HCT116 (cell line): ENCODE measurements at regions not wholly inside any gene's neighbourhood (a gene's known extent, or its start where the extent isn't known, plus 50 kb on each side); places are given as distances from the start of the nearest gene placed in this dataset.

Experiments used
- ATAC-seq: fragments of 200-7000 bp; cut with Tn5 transposase; 2 replicates; pipeline ENCODE4 v1.9.1; 2020; ENCODE audit warnings: mild to moderate bottlenecking, moderate library complexity
- BruUV-seq: library from RNA; stranded (reverse); fragments of 400-500 nt; replicated peaks from 2 replicates; lab custom pipeline; 2021; lab: Mats Ljungman, UMichigan
- CTCF ChIA-PET: fragments of 300-600 bp; sonication (Branson Sonifier 250); formaldehyde crosslinking; loops from one replicate; lab custom pipeline; 2021; ENCODE audit warnings: antibody characterized with exemption; lab: Charles Lee
- POLR2A ChIA-PET: fragments of 300-600, 350-600 bp; sonication (Branson Sonifier 250); formaldehyde crosslinking; loops from one replicate; lab custom pipeline; 2021; ENCODE audit warnings: antibody characterized with exemption; lab: Charles Lee
- RAD21 ChIA-PET, 2 experiments: fragments of 300-600 bp; sonication (Branson Sonifier 250); formaldehyde crosslinking; loops; one replicate each; lab custom pipeline; 2023; ENCODE audit warnings: low total read pairs in 2 of 2; ENCODE audit not compliant: uncharacterized antibody in 2 of 2, unreplicated experiment in 2 of 2, low non-redundant PET in 1 of 2; lab: Charles Lee
- DNase-seq: peaks from one replicate; pipeline ENCODE4 v3.0.0-alpha.2; 2010; ENCODE audit warnings: low read depth, low spot score
- H2AFZ ChIP-seq: fragments of 200-600 bp; shearing (Covaris generic), sonication (generic); 2 replicates; pipeline ENCODE4 v1.6.1; 2017; ENCODE audit warnings: low read depth, mixed run types, mixed read lengths, antibody characterized with exemption, low read length; ENCODE audit not compliant: poor library complexity, severe bottlenecking
- H3K27ac ChIP-seq: 2 replicates; pipeline ENCODE4 v1.5.1; 2012; ENCODE audit warnings: low read depth, low read length
- H3K27me3 ChIP-seq: fragments of 200-600 bp; sonication (generic); 2 replicates; pipeline ENCODE4 v1.6.1; 2016; ENCODE audit warnings: mixed run types, low read length, mixed read lengths; ENCODE audit not compliant: insufficient read depth
- H3K36me3 ChIP-seq, 2 experiments: fragments of 200-500 bp in 1 of 2; fragments of 200-600 bp in 1 of 2; sonication (Bioruptor generic) in 1 of 2; sonication (generic) in 1 of 2; 2 replicates each; pipeline versions ENCODE4 v1.5.1 to v1.6.1; 2014 to 2016; ENCODE audit warnings: low read length in 2 of 2, inconsistent platforms in 1 of 2, mixed read lengths in 1 of 2, mixed run types in 1 of 2; ENCODE audit not compliant: insufficient read depth in 2 of 2, control insufficient read depth in 1 of 2
- H3K4me1 ChIP-seq, 2 experiments: fragments of 200-600 bp in 1 of 2; sonication (generic) in 1 of 2; 2 replicates each; pipeline versions ENCODE4 v1.5.1 to v1.6.1; 2012 to 2017; ENCODE audit warnings: low read length in 2 of 2, inconsistent platforms in 1 of 2, mild to moderate bottlenecking in 1 of 2, mixed read lengths in 1 of 2, mixed run types in 1 of 2, moderate library complexity in 1 of 2; ENCODE audit not compliant: insufficient read depth in 2 of 2, control insufficient read depth in 1 of 2
- H3K4me2 ChIP-seq: fragments of 200-600 bp; sonication (generic); 2 replicates; pipeline ENCODE4 v1.6.1; 2017; ENCODE audit warnings: mixed run types, low read length, mixed read lengths
- H3K4me3 ChIP-seq, 2 experiments: fragments of 200-600 bp in 1 of 2; sonication (generic) in 1 of 2; replicated peaks in 1 of 2; 2 replicates each; pipeline ENCODE4 v1.5.1; 2011 to 2016; ENCODE audit warnings: low read length in 2 of 2, control low read depth in 1 of 2, low read depth in 1 of 2, mild to moderate bottlenecking in 1 of 2, mixed read lengths in 1 of 2, mixed run types in 1 of 2
- H3K79me2 ChIP-seq: fragments of 200-600 bp; sonication (generic); 2 replicates; pipeline ENCODE4 v1.6.1; 2017; ENCODE audit warnings: mild to moderate bottlenecking, mixed run types, low read length, moderate library complexity, mixed read lengths; ENCODE audit not compliant: insufficient read depth
- H3K9ac ChIP-seq: fragments of 200-600 bp; sonication (generic); 2 replicates; pipeline ENCODE4 v1.6.1; 2016; ENCODE audit warnings: low read length, mixed read lengths
- H3K9me2 ChIP-seq: fragments of 200-600 bp; sonication (generic), shearing (Covaris generic); 2 replicates; pipeline ENCODE4 v1.6.1; 2017; ENCODE audit warnings: mixed run types, mild to moderate bottlenecking, moderate library complexity; ENCODE audit not compliant: insufficient read depth
- H3K9me3 ChIP-seq, 2 experiments: fragments of 200-500 bp in 1 of 2; fragments of 200-600 bp in 1 of 2; sonication (Bioruptor generic) in 1 of 2; sonication (generic) in 1 of 2; 2 replicates each; pipeline ENCODE4 v1.6.1; 2014 to 2017; ENCODE audit warnings: low read length in 2 of 2, mixed read lengths in 2 of 2, inconsistent platforms in 1 of 2, low read depth in 1 of 2, mild to moderate bottlenecking in 1 of 2, mixed run types in 1 of 2, moderate library complexity in 1 of 2; ENCODE audit not compliant: control insufficient read depth in 1 of 2, insufficient read depth in 1 of 2
- H4K20me1 ChIP-seq: fragments of 200-600 bp; sonication (generic), shearing (Covaris generic); 2 replicates; pipeline ENCODE4 v1.6.1; 2017; ENCODE audit warnings: mixed run types, mild to moderate bottlenecking, moderate library complexity; ENCODE audit not compliant: insufficient read depth
- ATF3 ChIP-seq: IDR thresholded peaks from 2 replicates; pipeline ENCODE4 v1.6.1; 2012
- EGR1 ChIP-seq: IDR thresholded peaks from 2 replicates; pipeline ENCODE4 v1.6.1; 2012; ENCODE audit warnings: low read depth
- EZH2phosphoT487 ChIP-seq: fragments of 200-600 bp; IDR thresholded peaks from 2 replicates; pipeline ENCODE4 v1.6.1; 2018; ENCODE audit warnings: antibody characterized with exemption, borderline replicate concordance
- FOSL1 ChIP-seq: IDR thresholded peaks from 2 replicates; pipeline ENCODE4 v1.6.1; 2012; ENCODE audit warnings: low read depth
- JUND ChIP-seq: IDR thresholded peaks from 2 replicates; pipeline ENCODE4 v1.6.1; 2012
- MAX ChIP-seq: IDR thresholded peaks from 2 replicates; pipeline ENCODE4 v1.6.1; 2012
- REST ChIP-seq: IDR thresholded peaks from 2 replicates; pipeline ENCODE4 v1.6.1; 2012; ENCODE audit warnings: low read depth
- SP1 ChIP-seq: IDR thresholded peaks from 2 replicates; pipeline ENCODE4 v1.6.1; 2012; ENCODE audit warnings: low read depth
- ZFX ChIP-seq: fragments of 450-650 bp; IDR thresholded peaks from 2 replicates; pipeline ENCODE4 v1.6.1; 2017
- ZNF274 ChIP-seq: fragments of 200-500 bp; sonication (Bioruptor generic); IDR thresholded peaks from 2 replicates; pipeline ENCODE4 v1.6.1; 2014; ENCODE audit warnings: mild to moderate bottlenecking, low read depth, low read length, inconsistent platforms
- intact Hi-C: fragments of 100-400 bp; cut with micrococcal nuclease; formaldehyde crosslinking; loops from 2 replicates; pipeline ENCODE4 v1.10.0; 2022

GRCh38 chr4:22191565-22191964 lies 243.0 kb upstream of the KCNIP4 start:
- no peaks in the 10 kb centered on the region for H3K27me3 ChIP-seq
- intact Hi-C loops, result no loop called here
- CTCF ChIA-PET, result no interaction called here
- H3K9me2 ChIP-seq, result no peaks in the 10 kb centered on the region
- no peak for DNase-seq
- H3K4me1 ChIP-seq, result no peaks in the 10 kb centered on the region
- BruUV-seq, result no TSS peak
- no peak for ATAC-seq
- H3K4me3 ChIP-seq, result no peak overlapping the region
- TF ChIP-seq FOSL1 (no peak), ATF3 (no peak), REST (no peak), MAX (no peak), ZNF274 (no peak), EGR1 (no peak), ZFX (no peak), EZH2phosphoT487 (no peak), JUND (no peak), SP1 (no peak)
- TF ChIP-seq, all 23 proteins: peak for 0
- H3K27ac ChIP-seq, result no peak overlapping the region
- H3K4me2 ChIP-seq, result no peak overlapping the region
- no peak overlapping the region for H3K9ac ChIP-seq
- RAD21 ChIA-PET, result no interaction called here
- H3K36me3 ChIP-seq, result no peaks in the 10 kb centered on the region
- POLR2A ChIA-PET, result no interaction called here
- H2AFZ ChIP-seq, result no peak overlapping the region
- H3K9me3 ChIP-seq, result no peaks in the 10 kb centered on the region
- H3K79me2 ChIP-seq, result no peaks in the 10 kb centered on the region
- H4K20me1 ChIP-seq, result no peaks in the 10 kb centered on the region
